ENCODE measurements at regions not wholly inside any gene's neighbourhood (a gene's known extent, or its start where the extent isn't known, plus 50 kb on each side); places are given as distances from the start of the nearest gene placed in this dataset.

GRCh38 chr2:163198972-163199371 lies 360.4 kb upstream of the KCNH7 start:
- Mint-ChIP-seq H3K27me3 (no peaks in the 10 kb centered on the region), H3K27ac (no peak overlapping the region), H3K4me3 (no peak overlapping the region), H3K4me1 (no peaks in the 10 kb centered on the region), H3K36me3 (ENCODE audit: low read depth) (no peaks in the 10 kb centered on the region), H3K9me3 (no peaks in the 10 kb centered on the region)
- no peak for TF ChIP-seq CTCF (IDR thresholded peaks at IDR 0.05)
- DNase-seq: no peak
- ATAC-seq (ENCODE audit: low read depth): no peak
- intact Hi-C loops (cut with micrococcal nuclease): no loop called here
- CTCF ChIA-PET: no interaction called here
- POLR2A ChIA-PET: no interaction called here

- no peak for DNase-seq
- ATAC-seq (ENCODE audit: low read depth): no peak
- Mint-ChIP-seq H3K9me3 (no peaks in the 10 kb centered on the region), H3K36me3 (ENCODE audit: low read depth) (no peaks in the 10 kb centered on the region), H3K4me3 (no peak overlapping the region), H3K4me1 (no peaks in the 10 kb centered on the region), H3K27ac (no peak overlapping the region), H3K27me3 (no peaks in the 10 kb centered on the region)
- ChIA-PET POLR2A (no interaction called here), CTCF (interaction anchor here (0.9 kb wide), 1 partner anchor 29 kb away, joined by 3 read pairs; no protein-coding TSS in a partner anchor)
- intact Hi-C loops (cut with micrococcal nuclease): no loop called here
- no peak for TF ChIP-seq CTCF (IDR thresholded peaks at IDR 0.05)
Measured at GRCh38 chr2:163198007-163198406, 359.4 kb upstream of the KCNH7 start.

- Mint-ChIP-seq H3K27ac (no peak overlapping the region), H3K4me1 (no peaks in the 10 kb centered on the region), H3K4me3 (no peak overlapping the region), H3K27me3 (no peaks in the 10 kb centered on the region), H3K9me3 (no peaks in the 10 kb centered on the region), H3K36me3 (ENCODE audit: low read depth) (no peaks in the 10 kb centered on the region)
- DNase-seq (no peak), ATAC-seq (ENCODE audit: low read depth) (no peak)
- no peak for TF ChIP-seq CTCF (IDR thresholded peaks at IDR 0.05)
- intact Hi-C loops (cut with micrococcal nuclease): loop anchor here (1.0 to 2.0 kb wide), 2 partner anchors 870 to 1243 kb away; no protein-coding TSS in a partner anchor
- ChIA-PET POLR2A (no interaction called here), CTCF (interaction anchor here (1.2 to 1.7 kb wide), 2 partner anchors 9 to 11 kb away, joined by 4 to 5 read pairs; no protein-coding TSS in a partner anchor)
Measured at GRCh38 chr2:163191372-163191771, 352.8 kb upstream of the KCNH7 start.

- H3K27ac Mint-ChIP-seq: no peak overlapping the region
- CTCF ChIA-PET: no interaction called here
- no peak for DNase-seq
Measured at GRCh38 chr2:163187995-163188655, 349.6 kb upstream of the KCNH7 start.

GRCh38 chr2:163187119-163187518 lies 348.6 kb upstream of the KCNH7 start:
- H3K36me3 Mint-ChIP-seq (ENCODE audit: low read depth): no peaks in the 10 kb centered on the region
- intact Hi-C loops (cut with micrococcal nuclease): loop anchor here (10.0 kb wide), 1 partner anchor 1418 kb away; no protein-coding TSS in a partner anchor
- POLR2A ChIA-PET: no interaction called here
- no peak overlapping the region for H3K4me3 Mint-ChIP-seq
- ATAC-seq (ENCODE audit: low read depth): no peak
- H3K9me3 Mint-ChIP-seq: no peaks in the 10 kb centered on the region
- CTCF ChIA-PET: no interaction called here
- no peaks in the 10 kb centered on the region for H3K4me1 Mint-ChIP-seq
- no peak overlapping the region for H3K27ac Mint-ChIP-seq
- DNase-seq: no peak
- no peak for TF ChIP-seq CTCF (IDR thresholded peaks at IDR 0.05)
- no peaks in the 10 kb centered on the region for H3K27me3 Mint-ChIP-seq

More at GRCh38 chr2:163187995-163188655, 349.6 kb upstream of the KCNH7 start:
- POLR2A ChIA-PET: no interaction called here
- Mint-ChIP-seq H3K4me1 (no peaks in the 10 kb centered on the region), H3K4me3 (no peak overlapping the region), H3K9me3 (no peaks in the 10 kb centered on the region), H3K36me3 (ENCODE audit: low read depth) (no peaks in the 10 kb centered on the region), H3K27me3 (no peaks in the 10 kb centered on the region)
- ATAC-seq (ENCODE audit: low read depth): no peak
- no peak for TF ChIP-seq CTCF (IDR thresholded peaks at IDR 0.05)
- intact Hi-C loops (cut with micrococcal nuclease): loop anchor here (10.0 kb wide), 1 partner anchor 1417 kb away; no protein-coding TSS in a partner anchor

All from activated B cell treated with CpG ODN at 0.5 μM for 24 hours (primary cell).